ENCODE measurements at regions not wholly inside any gene's neighbourhood (a gene's known extent, or its start where the extent isn't known, plus 50 kb on each side); places are given as distances from the start of the nearest gene placed in this dataset.

GRCh38 chr3:155009217-155009616 lies 70.9 kb upstream of the MME start:
- Histone ChIP-seq H3K9ac (ENCODE audit: low read length) (no peak overlapping the region), H3K79me2 (ENCODE audit: insufficient read depth, low read length) (no peaks in the 10 kb centered on the region), H3K4me2 (ENCODE audit: low read length) (no peak overlapping the region), H3K9me3 (ENCODE audit: insufficient read depth, low read depth, low read length) (no peaks in the 10 kb centered on the region), H3K4me1 (ENCODE audit: insufficient read depth, low read length) (no peaks in the 10 kb centered on the region), H3K36me3 (ENCODE audit: insufficient read depth, low read length) (no peaks in the 10 kb centered on the region), H2AFZ (ENCODE audit: low read depth, low read length) (no peak overlapping the region), H3K27me3 (ENCODE audit: insufficient read depth, low read length) (no peaks in the 10 kb centered on the region), H3K27ac (ENCODE audit: low read depth, low read length) (no peak overlapping the region), H4K20me1 (ENCODE audit: insufficient read depth, low read length) (no peaks in the 10 kb centered on the region), H3K4me3 (ENCODE audit: insufficient read depth, low read depth, low read length) (no peak overlapping the region)
- Mint-ChIP-seq H3K27ac (ENCODE audit: unreplicated experiment) (no peak overlapping the region), H3K4me1 (ENCODE audit: low read depth, unreplicated experiment) (peaks cover 7% of the 10 kb centered on the region), H3K27me3 (ENCODE audit: low read depth, unreplicated experiment) (no peaks in the 10 kb centered on the region), H3K36me3 (ENCODE audit: low read depth, unreplicated experiment) (peaks cover 2% of the 10 kb centered on the region), H3K4me3 (ENCODE audit: unreplicated experiment) (no peak overlapping the region), H3K9me3 (ENCODE audit: unreplicated experiment) (peaks cover 2% of the 10 kb centered on the region)
- DNase-seq (ENCODE audit: low read depth) = no peak
- FAIRE-seq = no peak
- TF ChIP-seq CTCF (IDR thresholded peaks at IDR 0.05; ENCODE audit: insufficient read depth, low read depth, low read length) = no peak

GRCh38 chr3:155007729-155008128 lies 72.4 kb upstream of the MME start:
- no peak overlapping the region for H3K27ac Mint-ChIP-seq (ENCODE audit: unreplicated experiment)
- H3K27me3 ChIP-seq (ENCODE audit: insufficient read depth, low read length) = no peaks in the 10 kb centered on the region
- no peak for TF ChIP-seq CTCF (IDR thresholded peaks at IDR 0.05; ENCODE audit: insufficient read depth, low read depth, low read length)
- no peak for TF ChIP-seq EZH2 (IDR thresholded peaks at IDR 0.05; ENCODE audit: insufficient read depth, low read length)

GRCh38 chr3:155001289-155002010 lies 78.7 kb upstream of the MME start:
- H3K27ac Mint-ChIP-seq (ENCODE audit: unreplicated experiment) = no peak overlapping the region
- no peaks in the 10 kb centered on the region for H3K27me3 Mint-ChIP-seq (ENCODE audit: low read depth, unreplicated experiment)
- H3K36me3 ChIP-seq (ENCODE audit: insufficient read depth, low read length) = no peaks in the 10 kb centered on the region
- FAIRE-seq (no peak), DNase-seq (ENCODE audit: low read depth) (no peak)
- no peak overlapping the region for H3K4me3 ChIP-seq (ENCODE audit: insufficient read depth, low read depth, low read length)
- peaks cover 2% of the 10 kb centered on the region for H3K4me1 Mint-ChIP-seq (ENCODE audit: low read depth, unreplicated experiment)
- H3K4me1 ChIP-seq (ENCODE audit: insufficient read depth, low read length) = no peaks in the 10 kb centered on the region
- no peak overlapping the region for H3K4me3 Mint-ChIP-seq (ENCODE audit: unreplicated experiment)
- H2AFZ ChIP-seq (ENCODE audit: low read depth, low read length) = no peak overlapping the region
- H3K27me3 ChIP-seq (ENCODE audit: insufficient read depth, low read length) = no peaks in the 10 kb centered on the region
- no peaks in the 10 kb centered on the region for H3K79me2 ChIP-seq (ENCODE audit: insufficient read depth, low read length)
- H3K27ac ChIP-seq (ENCODE audit: low read depth, low read length) = no peak overlapping the region
- no peak overlapping the region for H3K9ac ChIP-seq (ENCODE audit: low read length)
- H3K36me3 Mint-ChIP-seq (ENCODE audit: low read depth, unreplicated experiment) = peaks cover 2% of the 10 kb centered on the region
- H4K20me1 ChIP-seq (ENCODE audit: insufficient read depth, low read length) = no peaks in the 10 kb centered on the region
- H3K4me2 ChIP-seq (ENCODE audit: low read length) = no peak overlapping the region
- H3K9me3 Mint-ChIP-seq (ENCODE audit: unreplicated experiment) = peaks cover 5% of the 10 kb centered on the region
- no peaks in the 10 kb centered on the region for H3K9me3 ChIP-seq (ENCODE audit: insufficient read depth, low read depth, low read length)
- TF ChIP-seq EZH2 (IDR thresholded peaks at IDR 0.05; ENCODE audit: insufficient read depth, low read length) (no peak), CTCF (IDR thresholded peaks at IDR 0.05; ENCODE audit: insufficient read depth, low read depth, low read length) (no peak)

More at GRCh38 chr3:155007729-155008128, 72.4 kb upstream of the MME start:
- Mint-ChIP-seq H3K4me1 (ENCODE audit: low read depth, unreplicated experiment) (peaks cover 7% of the 10 kb centered on the region), H3K9me3 (ENCODE audit: unreplicated experiment) (peaks cover 5% of the 10 kb centered on the region), H3K27me3 (ENCODE audit: low read depth, unreplicated experiment) (no peaks in the 10 kb centered on the region), H3K36me3 (ENCODE audit: low read depth, unreplicated experiment) (peaks cover 2% of the 10 kb centered on the region), H3K4me3 (ENCODE audit: unreplicated experiment) (no peak overlapping the region)
- DNase-seq (ENCODE audit: low read depth) (no peak), FAIRE-seq (no peak)
- no peaks in the 10 kb centered on the region for H3K9me3 ChIP-seq (ENCODE audit: insufficient read depth, low read depth, low read length)
- H3K4me2 ChIP-seq (ENCODE audit: low read length) = no peak overlapping the region
- H3K36me3 ChIP-seq (ENCODE audit: insufficient read depth, low read length) = no peaks in the 10 kb centered on the region
- no peak overlapping the region for H3K9ac ChIP-seq (ENCODE audit: low read length)
- no peak overlapping the region for H3K4me3 ChIP-seq (ENCODE audit: insufficient read depth, low read depth, low read length)
- H3K79me2 ChIP-seq (ENCODE audit: insufficient read depth, low read length) = no peaks in the 10 kb centered on the region
- H4K20me1 ChIP-seq (ENCODE audit: insufficient read depth, low read length) = no peaks in the 10 kb centered on the region
- H2AFZ ChIP-seq (ENCODE audit: low read depth, low read length) = no peak overlapping the region
- no peak overlapping the region for H3K27ac ChIP-seq (ENCODE audit: low read depth, low read length)
- H3K4me1 ChIP-seq (ENCODE audit: insufficient read depth, low read length) = no peaks in the 10 kb centered on the region

Measured in astrocyte (in vitro differentiated cells and primary cell).